NCI-H128 (cell line): ENCODE measurements at regions not wholly inside any gene's neighbourhood (a gene's known extent, or its start where the extent isn't known, plus 50 kb on each side); places are given as distances from the start of the nearest gene placed in this dataset.
"Not testable (repeated sequence)": the region's sequence is repeated elsewhere in the genome, so short reads cannot be mapped to it uniquely, and the experiment has no call there.

ENCODE experiments used
- DNase-seq: peaks from one replicate; lab custom pipeline; 2025; ENCODE audit not compliant: unreplicated experiment; lab: John Stamatoyannopoulos, UW

DNA sequence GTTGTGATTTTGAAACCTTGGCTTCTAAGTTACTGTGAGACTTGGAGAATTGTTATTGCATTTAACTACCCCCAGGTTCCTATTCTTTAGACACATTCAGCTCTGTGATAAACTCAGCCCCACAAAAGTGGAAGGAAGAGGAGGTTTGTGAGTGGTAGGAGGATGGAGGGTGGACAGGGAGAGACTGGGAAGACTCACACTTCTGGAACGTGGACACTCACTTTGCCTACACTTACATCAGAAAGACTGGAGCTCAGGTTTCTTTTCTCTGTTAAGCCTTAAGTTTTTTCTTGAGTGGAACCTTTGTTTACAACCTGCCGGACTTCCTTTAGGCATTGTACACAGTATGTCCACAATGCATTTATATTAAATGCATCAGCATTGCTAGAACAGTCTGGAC, 99.0 kb downstream of the AREG start:
- DNase-seq: no peak

DNA sequence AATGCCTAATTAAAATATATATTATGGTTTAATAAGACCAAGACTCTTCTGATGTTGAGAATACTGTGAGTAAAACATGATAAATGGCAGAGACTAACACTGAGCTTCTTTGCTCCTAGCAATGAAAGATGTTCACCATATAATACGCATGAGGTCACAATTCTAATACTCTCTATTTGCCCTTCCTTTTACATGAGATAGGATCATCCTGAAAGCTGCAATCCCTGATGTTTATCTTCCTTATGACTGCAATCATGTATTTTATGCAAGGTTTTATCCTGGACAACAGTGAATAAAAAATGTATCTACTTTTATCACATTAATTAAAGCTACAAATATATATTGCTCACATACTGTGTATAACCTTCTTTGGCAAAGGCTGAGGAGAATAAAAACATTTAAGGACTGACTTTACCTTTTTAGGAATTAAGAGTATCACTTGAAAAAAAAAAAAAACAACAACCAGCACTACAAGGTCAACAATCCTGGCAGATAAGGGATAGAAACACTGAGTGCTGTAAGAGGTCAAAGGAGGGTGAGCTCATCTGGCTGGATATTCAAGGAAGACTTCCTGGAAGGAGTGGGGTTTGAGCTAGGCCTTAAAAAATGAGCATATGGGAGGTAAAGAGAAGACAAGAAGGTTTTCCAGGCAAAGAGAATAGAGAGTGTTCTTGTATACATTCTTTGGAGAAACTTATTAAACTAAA, 99.9 kb downstream of the AREG start:
- no peak for DNase-seq

DNA sequence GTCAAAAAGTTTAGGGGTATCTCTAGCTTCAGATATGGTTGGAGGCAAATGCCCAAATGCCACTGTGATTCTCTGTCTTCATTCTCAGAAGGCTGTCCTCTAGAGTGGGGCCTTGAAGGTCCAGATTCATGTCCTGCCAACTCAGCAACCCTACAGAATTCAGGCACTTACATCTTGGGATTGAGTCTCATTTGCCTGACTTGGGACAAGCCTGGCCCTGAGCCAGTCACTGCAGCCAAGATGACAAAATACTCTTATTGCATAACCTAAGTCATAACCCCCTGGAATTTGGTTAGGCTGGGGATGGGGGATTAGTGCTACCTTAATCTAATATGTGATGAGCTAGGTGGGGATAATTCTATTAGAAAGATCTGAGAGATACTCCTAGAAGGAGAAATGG, 100.5 kb downstream of the AREG start:
- DNase-seq: no peak

DNA sequence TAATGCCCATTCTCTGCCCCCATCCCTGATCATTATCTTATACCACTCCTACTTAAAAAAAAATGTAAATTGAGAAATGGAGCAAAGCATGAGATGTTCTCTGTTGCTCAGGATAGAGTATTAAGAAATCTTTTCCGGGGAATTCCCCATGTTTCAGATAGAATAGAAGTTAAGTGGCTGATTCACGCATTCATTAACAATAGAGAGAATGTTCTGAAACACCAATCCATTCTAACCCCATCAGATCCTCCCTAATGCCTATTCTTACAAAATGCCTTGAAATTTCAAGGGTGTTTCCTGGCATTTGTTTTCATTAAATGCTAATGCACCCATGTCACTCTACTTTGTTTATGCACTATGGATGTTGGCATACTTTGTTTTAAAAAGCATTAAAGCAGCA, 101.1 kb downstream of the AREG start:
- no peak for DNase-seq

DNA sequence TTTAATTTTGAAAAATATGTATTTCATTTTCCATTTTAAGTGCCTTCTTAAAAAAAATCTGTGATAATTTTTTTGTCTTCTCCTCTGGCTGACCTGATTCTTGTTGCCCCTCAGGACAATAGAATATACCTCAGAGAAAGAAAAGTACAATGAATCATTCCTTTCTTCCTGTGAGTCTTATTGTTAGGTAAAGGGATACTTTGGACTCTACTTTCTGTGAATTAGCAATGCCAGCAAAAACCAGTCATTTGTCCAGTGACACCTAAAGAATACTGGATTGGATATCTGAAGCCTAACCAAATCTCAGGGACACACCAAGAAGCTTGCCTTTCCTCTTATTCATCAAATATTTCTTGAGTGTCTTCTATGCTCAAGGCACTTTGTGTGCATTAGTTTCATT, 102.1 kb downstream of the AREG start:
- DNase-seq: no peak

DNA sequence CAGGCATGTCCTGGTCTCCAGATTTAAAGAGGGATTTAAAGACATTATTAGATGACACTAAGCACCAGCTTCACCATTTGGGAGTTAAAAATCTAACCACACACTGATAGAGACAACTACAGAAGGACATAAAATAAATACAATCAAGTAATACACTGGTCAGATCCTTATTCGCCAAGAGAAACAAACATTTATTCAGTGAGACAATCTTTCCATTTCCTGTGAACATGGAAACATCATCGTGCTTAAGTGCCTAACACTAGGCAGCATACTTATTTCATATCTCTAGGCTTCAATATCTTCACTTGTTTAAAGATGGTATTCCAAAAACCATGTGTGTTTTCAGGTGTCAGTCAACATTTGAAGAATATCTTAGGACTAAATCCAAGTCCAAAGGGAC, 103.6 kb downstream of the AREG start:
- no peak for DNase-seq

DNA sequence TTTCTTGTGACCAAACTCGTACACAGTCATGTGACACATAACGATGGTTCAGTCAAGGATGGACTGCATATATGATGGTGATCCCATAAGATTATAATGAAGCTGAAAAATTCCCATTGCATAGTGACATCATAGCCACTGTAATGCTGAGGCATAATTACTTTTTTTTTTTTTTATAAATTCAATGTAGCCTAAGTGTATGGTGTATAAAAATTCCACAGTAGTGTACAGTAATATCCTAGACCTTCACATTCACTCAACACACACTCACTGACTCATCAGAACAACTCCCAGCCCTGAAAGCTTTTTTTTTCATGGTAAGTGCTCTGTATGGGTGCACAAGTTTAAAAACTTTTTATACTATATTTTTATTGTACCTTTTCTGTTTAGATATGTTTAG, 105.0 kb downstream of the AREG start:
- no peak for DNase-seq

DNA sequence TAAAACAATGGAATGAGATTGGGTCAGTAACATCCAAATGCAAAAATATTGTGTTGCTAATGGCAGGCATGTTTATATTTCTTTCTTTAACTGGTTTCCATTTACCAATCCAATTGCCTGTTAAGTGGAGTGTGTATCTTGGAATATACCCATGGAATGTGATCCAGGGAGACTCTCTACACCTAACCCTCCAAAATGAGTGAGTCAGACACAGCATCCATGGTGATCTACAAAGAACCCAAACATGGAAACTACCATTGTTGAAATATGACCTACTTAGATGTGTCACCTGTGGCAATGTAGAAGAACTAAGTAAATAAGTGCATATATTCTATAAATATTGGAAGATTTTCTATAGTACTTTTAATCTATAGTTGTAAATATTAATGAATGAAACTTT, 110.3 kb downstream of the AREG start:
- no peak for DNase-seq

DNA sequence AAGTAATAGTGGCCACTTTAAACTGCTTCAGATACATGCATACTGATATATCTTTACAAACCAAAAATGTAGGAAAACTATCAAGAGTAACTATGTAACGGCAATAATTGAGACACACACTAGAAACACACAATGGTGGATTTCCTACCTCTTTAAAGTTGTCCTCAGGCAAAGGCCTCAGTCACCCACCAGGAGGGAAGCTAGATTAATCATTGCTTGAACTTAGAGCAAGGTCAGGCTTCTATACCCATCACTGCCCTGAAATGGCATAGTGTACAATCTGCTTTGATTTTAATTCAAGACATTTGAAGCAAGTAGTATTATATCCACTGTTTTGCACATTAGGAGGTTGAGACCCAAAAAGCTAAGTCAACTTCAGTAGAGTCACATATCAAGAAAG, 110.9 kb downstream of the AREG start:
- DNase-seq: no peak

DNA sequence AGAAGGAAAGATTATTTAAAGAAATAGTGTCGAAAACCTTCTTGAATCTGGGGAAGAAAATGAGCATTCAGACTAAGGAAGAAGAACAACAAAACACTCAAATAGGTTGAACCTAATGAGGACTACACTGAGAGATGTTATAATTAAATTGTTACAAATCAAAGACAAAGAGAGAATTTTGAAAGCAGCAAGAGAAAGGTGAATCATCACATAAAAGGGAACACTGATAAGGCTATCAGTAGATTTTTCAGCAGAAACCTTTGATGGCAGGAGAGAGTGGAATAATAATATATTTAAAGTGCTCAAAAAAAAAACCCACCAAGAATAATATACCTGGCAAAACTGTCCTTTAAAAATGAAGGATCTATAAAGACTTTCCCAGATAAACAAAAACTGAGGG, 114.9 kb downstream of the AREG start:
- DNase-seq: no peak

DNA sequence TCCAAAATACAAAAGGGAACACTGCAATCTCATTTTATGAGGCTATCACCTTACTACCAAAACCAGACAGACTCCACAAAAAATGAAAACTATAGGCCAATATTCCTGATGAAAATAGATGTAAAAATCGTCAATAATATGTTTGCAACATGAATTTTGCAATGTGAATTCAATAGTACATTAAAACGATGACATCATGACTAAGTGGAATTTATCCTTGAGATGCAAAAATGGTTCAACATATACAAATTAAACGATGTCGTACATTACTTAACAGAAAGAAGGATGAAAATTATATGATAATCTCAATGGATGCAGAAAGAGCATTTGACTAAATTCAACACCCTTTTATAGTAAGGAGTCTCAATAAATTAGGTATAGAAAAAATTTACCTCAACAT, 123.0 kb downstream of the AREG start:
- DNase-seq: no peak

DNA sequence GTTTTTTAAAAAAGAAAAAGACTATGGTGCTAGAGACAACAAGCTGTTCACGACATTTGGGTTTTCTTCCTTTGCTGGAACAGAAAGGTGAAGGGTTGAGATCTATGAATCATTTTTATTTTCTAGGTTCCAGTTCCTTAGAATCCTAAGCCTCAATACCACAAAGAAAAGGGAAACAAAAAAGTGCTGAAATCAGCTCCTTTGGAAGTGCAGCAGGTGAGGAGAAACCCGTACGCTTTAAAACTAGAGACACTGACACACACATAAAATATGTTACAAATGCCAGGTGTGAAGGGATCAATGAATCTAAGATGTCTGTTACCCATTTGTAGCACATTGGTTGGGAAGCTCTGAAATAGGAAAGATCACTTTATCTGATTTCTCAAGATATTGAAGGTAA, 125.2 kb downstream of the AREG start:
- no peak for DNase-seq

DNA sequence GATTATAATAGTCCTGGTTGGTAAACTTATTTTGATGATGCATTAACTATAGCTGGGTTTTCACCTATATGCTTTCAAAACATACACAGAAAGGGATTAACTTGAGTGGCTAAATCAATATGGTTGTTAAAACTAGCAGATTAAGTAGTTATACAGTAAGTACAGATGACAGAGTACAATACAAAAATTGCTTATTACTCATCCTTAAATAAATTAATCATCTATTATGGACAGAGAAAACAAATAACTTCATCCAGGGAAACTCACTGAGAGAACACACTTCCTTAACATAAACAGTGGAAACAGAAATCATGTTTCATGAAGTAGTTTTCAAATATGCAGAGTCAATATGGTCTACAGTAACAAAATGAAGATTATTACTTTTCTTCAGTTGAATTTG, 133.4 kb downstream of the AREG start:
- no peak for DNase-seq

DNA sequence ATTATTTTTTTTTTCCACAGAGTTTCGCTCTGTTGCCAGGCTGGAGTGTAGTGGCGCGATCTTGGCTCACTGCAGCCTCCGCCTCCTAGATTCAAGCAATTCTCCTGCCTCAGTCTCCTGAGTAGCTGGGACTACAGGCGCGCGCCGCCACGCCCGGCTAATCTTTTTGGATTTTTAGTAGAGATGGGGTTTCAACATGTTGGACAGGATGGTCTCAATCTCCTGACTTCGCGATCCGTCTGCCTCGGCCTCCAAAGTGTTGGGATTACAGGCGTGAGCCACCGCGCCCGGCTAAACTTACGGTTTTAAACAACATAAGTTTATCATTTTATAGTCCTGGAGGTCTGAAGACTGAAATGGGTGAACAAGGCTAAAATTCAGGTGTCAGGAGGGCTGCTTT, 133.9 kb downstream of the AREG start:
- not testable (repeated sequence) for DNase-seq

DNA sequence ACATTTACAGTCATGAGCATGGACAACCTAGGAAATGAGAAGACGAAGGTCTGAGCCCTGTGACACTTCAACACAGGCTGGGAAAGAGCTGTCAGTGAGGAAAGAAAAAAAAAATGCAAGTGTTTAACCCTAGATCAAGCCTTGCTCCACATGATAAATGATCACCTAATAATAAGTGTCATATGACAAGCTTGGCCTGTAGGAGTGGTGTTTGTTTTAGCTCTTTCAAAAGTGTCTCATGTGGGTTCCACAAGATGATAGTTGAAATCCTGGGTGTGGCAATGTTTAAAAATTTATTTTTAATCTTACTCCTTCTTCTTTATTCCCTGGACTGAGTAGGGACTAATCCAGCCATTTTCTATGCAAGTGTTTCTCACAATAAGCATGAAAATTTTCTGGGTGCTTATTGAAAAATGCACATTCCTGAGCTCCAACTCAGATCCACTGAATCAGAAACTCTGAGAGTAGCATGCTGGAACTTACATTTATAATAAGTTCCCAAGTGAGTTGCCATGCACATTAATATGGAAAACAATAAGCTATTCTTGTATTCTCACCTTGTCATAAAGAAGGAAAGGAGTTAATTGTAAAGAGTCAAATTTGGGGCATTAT, 138.3 kb downstream of the AREG start:
- no peak for DNase-seq

DNA sequence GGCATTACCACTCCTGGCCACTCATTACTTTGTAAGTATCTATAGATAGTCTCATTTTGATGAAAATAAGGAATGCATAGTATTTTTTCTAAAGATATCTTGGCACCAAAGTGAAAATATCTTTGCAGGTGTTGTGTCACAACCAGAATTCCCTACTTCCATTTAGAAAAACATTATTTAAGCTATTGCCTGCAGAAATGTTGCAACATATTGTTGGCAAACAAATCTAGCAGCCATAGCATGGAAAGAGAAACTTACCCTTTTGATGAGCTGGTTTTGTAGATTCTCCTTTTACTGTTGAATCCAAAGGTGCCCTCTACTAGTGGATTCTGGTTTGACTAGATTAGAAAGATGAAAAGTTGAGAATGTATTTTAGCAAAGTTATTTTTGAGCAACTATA, 138.8 kb downstream of the AREG start:
- DNase-seq: no peak

DNA sequence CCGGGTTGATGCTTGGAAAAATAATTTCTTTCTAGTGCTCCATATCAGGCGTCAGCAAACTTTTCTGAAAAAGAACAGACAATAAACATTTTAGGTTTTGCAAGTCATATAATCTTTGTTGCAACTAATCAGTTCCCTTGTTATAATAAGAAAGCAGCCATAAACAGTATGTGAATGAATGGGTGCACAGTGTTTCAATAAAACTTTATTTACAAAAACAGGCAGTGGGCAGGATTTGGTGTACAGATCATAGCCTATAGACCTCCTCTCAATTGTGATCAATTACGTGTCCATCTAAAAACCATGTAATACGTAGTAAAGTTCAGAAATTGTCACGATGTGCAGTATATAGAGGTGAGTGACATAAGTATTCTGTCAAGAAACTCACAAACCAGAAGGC, 143.4 kb downstream of the AREG start:
- no peak for DNase-seq

DNA sequence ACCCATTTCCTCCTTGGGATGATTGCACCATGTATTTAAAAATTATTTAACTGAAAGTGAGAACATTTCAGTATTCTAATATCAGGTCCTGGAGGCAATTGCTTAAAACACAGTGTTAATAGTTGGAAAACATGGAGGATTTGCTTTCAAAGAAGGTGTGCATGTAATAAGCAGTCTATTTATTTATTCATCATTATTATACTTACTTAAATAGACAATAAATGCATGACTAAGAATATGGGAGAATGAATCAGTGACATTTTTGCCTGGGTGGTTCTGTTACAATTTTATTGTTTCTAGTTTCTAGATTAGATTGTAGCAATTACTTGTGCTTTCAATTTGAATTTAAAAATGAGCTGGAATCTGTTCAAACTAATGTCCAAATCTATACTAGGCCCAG, 145.5 kb downstream of the AREG start:
- no peak for DNase-seq

DNA sequence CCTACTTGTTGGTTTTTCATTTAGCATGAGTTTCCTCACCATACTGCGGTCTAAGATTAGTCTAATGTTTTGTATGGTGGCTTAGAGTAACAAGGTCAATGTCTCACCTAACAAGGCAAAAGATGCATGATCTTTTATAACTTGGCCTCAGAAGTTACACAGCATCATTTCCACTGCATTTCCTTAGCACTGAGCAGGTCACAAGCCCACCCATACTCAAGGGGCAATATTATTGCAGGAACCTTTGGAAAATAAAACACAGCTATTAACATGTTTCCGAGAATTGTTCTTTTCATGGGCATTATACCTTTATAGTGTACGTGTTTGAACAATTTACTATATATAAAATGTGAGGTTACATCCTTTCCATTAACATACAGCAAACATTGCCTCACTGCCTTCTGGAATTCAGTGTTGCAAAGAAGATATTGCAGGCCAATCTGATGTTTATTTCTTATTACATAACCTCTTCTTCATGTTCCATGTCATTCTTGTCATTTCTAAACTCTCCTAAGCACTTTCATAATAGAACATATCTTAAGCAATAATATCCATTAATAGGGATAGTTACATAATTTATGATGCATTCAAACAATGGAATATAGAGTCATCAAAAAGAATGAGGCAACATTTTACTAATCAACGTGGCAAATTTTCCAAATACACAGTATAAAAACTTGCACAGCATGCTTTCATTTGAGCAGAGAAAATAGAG, 153.8 kb downstream of the AREG start:
- no peak for DNase-seq

DNA sequence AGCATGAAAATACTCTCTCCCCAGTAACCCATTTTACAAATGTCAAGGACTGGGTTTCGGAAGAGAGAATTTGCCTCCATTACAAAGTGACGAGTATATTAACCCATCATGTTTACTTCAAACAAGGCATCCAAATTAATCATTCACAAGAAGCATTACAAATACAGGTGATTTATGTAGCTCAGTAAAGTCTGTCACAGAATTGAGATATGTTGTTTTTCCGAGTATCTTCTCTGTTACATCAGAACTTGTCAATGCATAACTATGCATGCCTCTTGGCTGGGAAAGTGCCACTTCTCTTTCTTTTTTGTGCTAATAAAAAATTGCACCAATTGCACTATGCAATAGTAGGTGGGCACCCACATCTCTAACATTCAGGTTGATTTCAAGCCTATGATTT, 158.2 kb downstream of the AREG start:
- DNase-seq: no peak

DNA sequence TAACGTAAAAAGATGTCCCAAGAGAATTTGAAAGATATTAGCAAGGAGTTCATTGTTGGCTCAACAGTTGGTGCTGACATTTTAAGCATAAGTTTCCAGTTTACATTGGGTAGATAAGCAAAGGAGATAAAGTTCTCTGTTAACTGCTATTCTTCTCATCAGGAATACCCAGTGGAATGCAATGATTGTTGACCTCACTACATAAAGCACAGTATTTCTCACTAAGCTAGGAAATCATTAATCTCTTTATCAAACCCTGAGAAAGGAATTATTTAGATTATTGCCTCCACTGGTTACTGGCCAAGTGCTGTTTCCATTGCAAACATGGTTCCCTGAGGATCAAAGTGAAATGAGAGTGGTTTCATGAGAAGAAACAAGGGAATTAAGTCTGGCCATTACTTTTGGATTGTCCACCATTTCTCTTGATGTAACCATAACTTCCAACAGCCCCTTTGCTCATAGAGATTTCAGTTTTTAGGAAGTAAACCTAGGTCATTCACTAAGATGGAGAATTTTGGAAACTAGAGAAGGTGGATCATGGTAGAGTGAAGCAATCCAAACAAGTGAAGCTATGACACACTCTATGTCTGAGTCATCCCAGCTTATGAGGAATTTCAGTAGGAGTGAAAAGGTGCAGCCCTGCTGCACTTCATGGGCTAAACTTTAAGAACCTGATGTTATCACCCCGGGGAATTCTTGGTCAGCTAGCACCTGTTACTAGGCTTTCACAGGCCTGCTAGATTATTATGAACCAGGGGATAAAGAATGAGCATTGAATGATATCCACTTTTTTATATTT, 163.4 kb downstream of the AREG start:
- no peak for DNase-seq

DNA sequence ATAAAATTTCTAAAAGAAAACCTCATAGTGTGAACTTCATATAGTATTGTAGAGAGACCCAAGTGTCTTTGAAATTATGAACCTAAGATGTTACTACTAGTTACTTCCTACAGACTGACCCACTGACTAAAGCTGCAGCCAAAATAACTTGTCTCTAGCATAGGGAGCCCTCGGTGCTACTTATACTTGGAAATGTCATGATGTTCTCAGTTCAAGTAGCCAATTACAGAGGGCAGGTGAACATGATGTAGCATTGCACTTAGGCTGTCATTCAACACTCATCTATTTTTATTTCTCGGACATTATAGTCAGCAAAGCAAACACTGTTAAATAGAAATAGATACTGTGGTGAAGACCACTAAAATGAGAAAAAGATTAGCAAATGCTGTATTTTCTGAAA, 165.6 kb downstream of the AREG start:
- no peak for DNase-seq
